Smooth muscle cell of the brain vasculature (primary cell): ENCODE measurements at regions not wholly inside any gene's neighbourhood (a gene's known extent, or its start where the extent isn't known, plus 50 kb on each side); places are given as distances from the start of the nearest gene placed in this dataset.

Experiments
- DNase-seq: peaks from one replicate; pipeline ENCODE4 v3.0.0-alpha.2; 2012; ENCODE audit warnings: low read depth, low spot score

DNA sequence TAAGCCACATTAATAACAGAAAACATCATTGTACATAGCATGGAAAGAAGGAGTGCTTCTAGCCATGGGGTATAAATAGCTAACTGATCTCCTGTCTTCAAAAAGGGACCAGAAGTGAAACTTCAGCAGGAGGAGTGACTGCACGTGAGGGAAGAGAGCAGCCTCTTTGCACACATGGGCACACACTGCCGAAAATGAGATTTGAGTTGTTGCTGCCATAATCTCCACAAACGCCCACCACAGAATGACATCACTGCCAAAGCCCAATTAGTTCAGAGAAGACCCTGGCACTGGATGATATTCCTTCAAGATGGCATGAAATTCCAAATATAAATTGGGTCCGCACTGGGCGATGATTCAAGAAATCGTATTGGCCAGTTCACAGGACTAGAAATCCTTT, 238.9 kb upstream of the NR4A3 start:
- no peak for DNase-seq

DNA sequence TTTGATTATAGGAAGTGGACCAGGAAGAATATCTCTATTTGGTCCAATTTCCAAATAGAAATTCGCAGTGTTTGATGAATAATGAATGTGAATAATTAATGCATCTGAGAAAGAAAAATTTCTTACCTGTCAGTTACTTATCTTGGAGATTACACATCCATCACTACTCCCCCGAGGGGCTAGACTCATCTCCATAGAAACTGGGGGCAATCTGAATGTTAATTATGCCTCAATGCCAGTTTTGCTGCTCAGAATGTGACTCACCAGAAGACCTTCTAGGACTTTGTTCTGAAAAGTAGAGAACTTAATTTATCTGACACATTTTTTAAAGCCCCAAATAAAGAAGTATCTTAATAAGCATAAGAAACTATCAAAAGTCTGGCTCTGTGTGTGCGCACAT, 233.4 kb upstream of the NR4A3 start:
- DNase-seq, result no peak

DNA sequence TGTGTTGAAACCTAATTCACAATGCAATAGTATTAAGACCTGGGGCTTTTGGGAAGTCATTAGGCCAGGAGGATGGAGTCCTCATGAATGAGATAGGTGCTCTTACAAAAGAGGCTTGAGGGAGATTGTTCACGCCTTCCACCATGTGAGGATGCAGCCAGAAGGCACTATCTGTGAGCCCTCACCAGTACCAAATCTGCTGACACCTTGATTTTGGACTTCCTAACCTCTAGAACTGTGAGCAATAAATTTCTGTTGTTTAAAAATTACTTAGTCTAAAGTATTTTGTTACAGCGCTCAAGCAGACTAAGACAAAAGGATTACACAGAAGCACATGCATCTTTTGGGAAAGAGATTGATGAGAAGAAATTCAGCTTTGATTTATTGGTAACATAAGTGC, 232.9 kb upstream of the NR4A3 start:
- no peak for DNase-seq

DNA sequence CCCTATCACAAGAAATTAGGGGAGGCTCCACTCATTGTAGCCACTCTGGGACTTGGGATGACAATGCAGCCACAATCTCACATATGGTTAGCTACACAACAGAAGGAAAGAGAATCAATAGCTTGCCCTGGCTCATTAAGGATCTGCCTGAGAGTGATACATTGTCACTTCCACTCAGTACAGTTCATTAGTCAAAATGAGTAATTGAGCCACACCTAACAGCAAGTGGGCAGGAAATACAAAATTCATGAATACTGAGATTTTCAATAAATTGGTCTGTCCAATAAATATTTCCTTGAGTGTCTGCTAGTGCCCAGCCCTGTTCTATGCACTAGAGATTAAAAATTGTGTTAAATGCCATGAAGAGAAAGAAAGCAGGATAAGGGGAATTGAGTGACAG, 231.3 kb upstream of the NR4A3 start:
- DNase-seq, result no peak

DNA sequence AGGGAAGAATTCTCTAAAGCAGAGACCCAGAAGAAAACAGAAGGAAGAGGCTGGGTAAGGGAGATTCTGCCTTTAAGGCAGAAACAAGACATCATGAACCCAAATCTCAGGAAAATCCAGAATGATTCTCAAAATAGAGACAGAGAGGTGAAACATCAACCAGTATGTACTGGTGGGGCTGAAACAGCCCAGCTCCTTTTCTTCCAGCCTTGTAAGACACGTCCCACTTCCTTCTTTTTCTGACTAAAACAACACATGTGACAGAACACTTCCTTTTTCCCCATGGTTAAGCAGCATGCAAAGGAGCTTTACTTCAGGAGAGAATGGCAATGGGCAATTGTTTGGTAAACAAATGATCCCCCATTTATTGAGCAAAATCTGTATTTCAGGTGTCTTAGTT, 230.8 kb upstream of the NR4A3 start:
- no peak for DNase-seq

DNA sequence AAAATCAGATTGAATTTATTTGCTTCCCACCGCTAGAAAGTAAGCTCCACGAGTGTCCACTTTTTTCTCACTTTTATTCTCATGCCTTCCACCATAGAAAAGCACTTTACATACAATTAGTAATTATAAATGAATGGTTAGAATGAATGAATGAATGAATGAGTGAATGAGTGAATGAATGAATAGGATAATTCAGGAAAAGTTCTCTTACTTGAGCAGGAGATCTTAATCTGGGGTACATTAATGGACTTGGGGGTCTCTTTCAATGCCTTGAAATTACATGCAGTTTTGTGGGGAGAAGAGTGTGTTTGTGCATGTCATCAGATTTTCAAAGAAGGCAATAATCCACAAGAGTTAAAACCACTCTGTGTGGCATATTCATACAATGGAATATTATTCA, 229.9 kb upstream of the NR4A3 start:
- DNase-seq, result no peak

DNA sequence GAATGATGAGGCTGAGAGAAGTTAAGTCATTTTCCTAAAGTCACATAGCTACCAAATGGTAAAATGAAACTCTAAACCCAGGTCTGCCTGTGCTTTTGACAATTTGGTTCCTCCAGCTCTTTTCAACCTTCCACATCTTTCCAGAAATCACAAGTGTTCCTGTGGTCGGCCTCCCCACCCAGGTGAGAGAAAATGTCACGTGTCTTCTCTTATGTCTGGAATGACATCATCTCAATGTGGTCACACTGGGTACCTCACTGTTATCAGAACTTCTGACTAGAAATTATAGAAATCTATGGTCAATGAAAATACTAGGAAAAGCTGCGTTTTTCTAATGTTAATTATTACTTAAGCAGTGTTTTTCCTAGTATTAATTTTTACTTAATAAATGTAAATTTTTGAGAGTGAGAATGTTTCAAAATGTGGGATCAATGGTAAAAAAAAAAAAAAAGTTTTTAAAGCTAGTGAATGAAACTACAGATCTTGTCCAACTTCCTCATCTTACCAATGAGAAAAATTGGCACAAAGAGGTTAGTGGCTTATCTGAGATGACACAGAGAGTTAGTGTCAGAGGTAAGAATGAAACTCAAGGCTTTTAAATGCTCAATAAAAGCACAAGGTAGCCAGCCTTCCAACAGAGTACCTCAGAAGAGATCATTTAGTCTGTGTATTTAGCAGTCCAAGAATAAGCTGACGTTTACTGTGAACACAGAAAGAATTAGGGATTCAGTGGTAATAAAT, 228.7 kb upstream of the NR4A3 start:
- no peak for DNase-seq

DNA sequence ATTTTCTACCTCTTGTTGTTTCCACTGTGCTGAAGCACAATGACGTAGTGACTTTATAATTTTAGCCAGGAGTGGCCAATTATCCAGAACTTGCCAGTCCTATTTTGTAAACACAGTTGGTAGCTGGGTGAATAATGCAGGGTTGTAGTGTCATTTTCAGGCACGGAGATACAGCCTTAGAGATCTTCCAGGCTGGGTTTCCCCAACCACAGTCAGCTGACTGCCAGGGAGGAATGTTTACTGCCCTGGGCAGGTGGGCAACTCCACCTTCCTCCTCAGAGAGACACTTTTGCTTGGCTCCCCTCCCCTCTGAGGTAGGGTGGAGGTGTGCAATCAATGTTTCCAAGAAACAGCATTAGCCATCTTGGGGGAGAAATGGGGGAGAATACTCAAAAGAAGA, 228.1 kb upstream of the NR4A3 start:
- no peak for DNase-seq

DNA sequence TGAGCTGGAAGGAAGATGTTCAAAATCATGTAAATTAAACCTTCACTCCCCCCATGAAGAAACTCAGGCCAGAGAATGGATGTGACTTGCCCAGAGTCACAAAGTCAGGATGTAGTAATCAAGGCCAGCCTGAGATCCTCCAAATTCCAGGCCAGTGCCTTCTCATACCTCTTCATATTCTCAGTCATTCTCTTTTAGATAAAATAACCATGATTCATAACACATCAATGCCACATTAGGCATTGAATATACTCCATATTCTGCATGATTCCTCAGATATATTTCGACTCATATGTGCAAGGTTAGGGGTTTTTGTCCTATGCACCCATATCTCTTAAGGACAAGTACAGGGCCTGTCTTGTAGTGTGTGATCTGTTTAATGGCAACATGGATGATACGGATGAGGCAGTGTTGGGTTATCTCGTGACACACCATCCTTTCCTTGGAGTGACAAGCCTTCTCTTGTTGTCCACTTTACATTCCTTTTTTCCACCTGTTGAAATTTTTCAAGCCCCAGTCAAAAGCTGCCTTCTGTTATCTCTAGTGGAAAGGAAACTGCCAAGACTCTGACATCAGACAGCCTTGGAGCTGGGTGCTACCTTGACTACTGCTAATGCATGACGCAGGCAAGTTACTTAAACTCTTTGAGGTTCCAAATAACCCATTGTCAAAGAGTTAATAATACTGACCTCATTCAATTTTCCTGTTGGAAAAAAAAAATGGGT, 227.5 kb upstream of the NR4A3 start:
- no peak for DNase-seq

DNA sequence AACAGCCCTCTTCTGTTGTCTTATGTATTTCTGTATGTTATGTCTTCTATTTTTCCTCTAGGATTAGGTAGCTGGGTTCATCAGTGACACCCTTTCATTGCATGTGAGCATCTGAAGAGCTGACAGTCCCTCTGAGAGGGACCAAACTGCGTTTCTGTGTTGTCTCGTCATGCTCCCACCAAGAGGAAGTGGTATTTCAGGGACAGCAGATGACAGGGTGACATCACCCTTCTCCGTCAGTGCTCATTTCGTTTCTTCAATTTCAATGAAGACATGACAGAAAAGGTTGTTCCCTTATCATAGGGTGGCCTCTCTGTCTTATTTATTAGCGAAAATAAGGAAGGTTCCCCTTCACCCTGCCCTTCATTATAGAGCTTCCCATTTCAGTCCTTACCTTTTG, 225.9 kb upstream of the NR4A3 start:
- no peak for DNase-seq

DNA sequence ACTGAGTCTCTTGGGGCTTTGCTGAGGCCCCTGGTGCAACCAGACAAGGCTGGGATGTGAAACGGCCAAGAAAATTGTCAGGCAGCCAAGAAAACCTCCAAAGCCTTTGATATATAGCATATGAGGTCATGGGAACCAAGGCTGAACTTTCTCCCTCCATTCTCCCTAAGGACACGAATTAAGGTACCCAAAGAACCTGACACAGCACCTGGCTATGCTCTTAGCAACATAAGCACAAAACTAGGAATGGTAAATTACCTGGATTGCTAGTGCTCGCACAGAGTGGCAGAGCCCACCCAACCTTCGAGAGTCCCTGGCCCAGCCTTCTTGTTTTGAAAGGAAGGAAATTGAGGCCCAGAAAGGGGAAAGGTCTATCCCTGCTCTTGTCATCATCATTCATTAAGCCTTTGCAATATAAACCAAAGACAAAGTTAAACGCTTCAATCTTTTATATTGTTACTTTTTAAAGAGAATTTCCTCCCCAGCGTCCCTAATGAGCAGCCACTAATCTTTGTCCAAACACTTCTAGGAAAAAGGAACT, 220.0 kb upstream of the NR4A3 start:
- no peak for DNase-seq

DNA sequence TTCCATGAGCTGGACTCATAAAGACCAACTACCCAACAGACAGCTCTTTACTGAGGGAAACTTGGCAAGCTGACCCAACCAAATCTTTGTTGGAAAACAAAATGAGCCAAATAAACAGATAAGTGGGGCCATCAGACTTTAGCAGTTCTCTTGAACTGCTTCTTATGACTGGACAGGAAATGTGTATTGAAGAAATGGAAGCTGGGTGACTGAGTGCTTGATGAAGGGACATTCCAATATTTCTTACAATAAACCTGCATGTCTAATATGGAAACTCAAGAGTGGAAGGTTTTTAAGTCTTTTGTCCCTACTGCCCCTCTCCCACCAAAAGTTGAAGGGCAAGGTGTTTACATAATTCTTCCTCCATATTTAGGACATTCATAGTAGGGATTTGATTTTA, 218.8 kb upstream of the NR4A3 start:
- DNase-seq, result no peak

DNA sequence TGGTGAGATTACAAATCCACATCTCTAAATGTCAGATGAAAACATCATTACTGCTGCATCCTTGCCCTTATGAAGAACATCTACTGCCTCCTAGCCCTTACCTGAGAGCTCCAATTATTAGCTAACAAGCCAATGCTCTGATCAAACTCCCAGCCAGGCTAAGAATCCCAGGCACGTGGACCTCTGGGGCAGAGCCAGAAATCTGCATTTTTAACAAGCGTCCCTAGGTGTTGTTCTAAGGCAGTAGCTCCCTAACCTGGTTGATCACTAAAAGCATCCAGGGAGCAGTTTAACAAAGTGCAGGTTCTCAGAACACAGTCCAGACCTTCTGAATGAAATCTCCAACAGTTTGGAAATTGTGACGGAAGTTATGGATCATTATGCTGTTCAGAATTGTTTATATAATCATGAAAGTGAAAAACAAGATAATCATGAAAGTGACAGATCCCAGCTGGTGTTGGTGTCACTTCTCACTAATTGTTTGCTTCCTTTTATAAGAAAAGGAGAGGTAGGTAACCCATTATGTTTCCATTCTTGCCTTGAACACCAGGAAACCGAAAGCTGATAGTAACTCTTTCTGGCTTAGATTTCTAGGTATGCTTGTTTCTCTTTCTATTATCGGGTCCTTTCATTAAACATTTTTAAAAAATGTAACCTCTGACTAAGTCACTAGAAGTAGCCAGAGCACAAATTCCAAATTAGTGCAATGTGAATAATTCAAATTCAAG, 216.5 kb upstream of the NR4A3 start:
- DNase-seq, result no peak

DNA sequence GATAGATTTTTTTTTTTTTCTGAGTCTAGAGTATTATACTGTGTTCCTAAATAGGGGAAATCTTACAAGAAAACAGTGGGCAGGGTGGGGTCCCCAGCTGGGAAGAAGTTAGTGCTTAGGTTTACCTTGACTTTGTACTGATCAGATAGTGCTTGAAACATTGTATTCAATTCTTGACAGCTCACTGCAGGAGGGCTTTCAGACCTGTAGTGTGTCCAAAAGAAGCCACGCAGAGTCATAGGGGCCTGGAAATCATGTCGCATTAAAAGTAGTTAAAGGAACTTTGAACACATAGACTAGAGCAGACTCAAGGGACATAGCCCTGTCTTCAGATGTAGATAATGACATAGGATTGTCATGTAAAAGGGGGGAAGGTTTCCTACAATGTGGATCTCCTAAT, 215.4 kb upstream of the NR4A3 start:
- DNase-seq, result no peak

DNA sequence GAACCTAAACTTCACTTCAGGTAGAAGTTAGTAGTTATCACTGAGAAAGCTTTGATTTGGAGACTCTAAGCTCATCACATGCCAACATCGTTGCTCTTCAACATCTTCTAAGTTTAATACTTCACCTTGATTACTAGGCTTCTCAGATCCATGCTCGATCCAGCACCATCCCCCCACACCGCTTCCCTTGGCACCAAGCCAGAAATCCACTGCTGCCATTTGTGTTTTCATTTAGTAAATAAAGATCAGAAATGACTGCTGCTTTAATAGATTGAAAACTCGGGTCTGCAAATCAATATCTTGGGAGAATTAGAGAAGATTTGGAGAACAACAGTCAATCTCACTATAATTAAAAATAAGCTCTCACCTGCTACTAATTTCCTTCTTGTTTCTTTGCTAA, 214.7 kb upstream of the NR4A3 start:
- no peak for DNase-seq

DNA sequence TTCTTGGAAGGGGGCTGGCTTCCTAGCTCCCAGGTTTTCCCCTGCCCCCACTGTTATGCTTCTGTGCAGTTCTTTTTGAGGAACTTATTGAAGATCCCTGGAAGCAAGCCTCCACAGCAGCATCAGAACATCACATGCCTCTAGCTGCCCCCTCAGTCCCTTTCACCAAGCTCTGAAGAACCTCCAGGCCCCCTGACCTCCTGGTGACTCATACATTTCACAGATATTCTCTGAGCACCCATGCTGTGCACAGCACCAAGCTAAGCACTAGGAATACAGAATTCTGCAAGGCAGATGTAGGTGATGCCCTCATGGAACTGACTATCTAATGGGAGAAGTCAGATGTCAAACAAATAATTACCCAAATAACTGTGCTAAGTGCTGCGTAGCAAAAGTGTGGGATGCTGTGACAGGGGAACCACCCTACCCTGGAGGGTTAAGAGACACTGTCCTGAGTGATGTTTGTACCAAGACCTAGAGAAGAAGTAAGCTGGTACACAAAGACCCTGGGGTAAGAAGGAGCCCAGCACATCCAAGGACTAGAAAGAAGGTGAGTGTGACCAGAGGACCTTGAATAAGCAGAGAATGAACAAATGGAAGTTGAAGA, 213.7 kb upstream of the NR4A3 start:
- peak; percentile 61 for DNase-seq

DNA sequence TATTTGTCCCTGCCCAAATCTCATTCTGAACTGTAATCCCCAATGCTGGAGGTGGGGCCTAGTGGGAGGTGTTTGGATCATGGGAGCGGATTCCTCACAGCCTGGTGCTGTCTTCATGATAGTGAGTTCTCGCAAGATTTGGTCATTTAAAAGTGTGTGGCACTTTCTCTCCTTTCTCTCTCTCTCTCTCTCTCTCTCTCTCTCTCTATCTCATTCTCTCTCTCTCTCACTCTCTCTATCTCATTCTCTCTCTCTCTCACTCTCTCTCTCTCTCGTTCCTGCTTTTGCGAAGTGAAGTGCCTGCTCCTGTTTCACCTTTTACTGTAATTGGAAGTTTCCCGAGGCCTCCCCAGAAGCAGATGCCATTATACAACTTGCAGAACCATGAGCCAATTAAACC, 207.3 kb upstream of the NR4A3 start:
- DNase-seq, result no peak

DNA sequence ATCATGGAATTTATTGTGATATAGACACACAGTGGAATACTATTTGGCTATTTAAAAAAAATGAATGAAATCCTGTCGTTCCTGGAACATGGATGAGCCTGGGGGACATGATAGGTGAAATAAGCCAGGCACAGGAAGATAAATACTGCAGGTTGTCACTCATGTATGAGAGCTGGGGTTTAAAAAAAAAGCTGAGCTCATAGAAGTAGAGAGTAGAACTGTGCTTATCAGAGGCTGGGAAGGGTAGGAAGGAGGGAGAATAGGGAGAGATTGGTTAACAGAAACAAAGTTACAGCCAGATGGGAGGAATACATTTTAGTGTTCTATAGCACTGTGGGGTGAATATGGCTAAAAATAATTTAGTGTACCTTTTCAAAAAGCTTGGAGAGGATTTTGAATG, 200.6 kb upstream of the NR4A3 start:
- no peak for DNase-seq

DNA sequence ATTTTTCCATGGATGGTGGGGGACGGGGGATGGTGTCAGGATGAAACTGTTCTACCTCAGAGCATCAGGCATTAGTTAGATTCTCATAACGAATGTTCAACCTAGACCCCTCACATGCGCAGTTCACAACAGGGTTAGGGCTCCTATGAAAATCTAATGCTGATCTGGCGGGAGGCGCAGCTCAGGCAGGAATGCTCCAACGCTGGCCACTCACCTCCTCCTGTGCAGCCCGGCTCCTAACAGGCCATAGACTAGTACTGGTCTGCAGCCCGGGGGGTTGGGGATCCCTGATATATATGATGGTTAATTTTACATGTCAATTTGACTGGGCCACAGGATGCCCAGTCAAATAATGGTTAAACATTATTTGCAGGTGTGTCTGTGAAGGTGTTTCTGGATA, 199.0 kb upstream of the NR4A3 start:
- DNase-seq, result no peak

DNA sequence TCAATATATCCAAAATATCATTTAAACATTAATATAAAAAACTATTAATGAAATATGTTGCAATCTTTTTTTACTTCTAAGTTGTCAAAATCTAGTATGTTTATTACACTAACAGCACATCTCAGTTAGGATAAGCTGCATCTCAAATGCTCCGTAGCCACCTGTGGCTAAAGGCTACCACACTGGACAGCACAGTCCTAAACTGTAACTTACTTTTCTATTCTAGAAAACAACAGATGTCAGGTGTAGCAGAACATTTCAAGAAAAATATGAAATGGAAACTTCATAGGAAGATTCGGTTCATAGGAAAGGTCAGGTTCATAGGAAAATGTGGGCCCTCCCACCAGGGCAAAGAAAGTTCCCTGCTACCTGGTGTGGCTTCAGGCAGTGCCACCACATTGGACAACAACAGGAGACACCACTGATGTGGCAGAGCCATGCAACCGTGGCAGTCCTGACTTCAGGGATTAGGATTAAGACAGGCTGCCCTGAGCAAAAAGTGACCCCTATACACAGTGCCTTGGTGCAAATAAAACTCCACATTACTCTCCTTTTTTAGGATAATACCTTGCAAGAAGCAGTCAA, 197.8 kb upstream of the NR4A3 start:
- DNase-seq, result no peak

DNA sequence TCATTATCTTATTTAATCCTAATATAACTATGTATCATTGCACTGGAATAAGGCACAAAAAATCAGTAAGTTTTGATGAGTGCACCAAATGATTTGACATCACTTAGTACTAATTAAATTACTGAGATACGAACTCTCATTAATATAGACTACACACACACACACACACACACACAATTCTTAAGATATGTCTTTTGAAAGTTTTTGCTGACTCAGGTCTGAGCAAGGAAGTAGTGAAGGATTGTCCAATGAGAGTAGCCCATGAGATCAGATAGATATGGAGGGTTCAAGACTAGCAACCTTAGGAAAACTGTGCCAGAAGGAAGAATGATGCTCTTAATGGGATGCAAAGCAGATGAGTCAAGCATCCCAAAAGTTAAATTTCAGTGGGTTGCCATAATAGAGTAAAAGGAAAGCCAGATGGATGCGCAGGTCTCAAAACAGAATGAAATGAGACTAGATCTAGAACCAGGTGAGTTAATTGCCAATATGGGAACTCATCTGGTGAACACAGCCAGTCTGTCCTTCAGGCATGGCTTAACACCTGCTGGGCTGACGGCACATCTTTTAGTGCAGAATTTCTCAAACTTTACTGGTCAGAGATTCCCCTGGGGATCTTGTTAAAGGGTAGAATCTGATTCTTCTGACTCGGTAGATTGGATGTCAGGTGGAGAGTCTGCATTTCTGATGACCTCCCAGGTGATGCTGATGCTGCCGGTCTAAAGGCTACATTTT, 197.0 kb upstream of the NR4A3 start:
- no peak for DNase-seq
